ENCODE measurements at regions not wholly inside any gene's neighbourhood (a gene's known extent, or its start where the extent isn't known, plus 50 kb on each side); places are given as distances from the start of the nearest gene placed in this dataset.
A peak's percentile ranks its signal among the peaks of the same experiment; 100 is the strongest.

GRCh38 chr10:78850644-78851435 lies 217.9 kb upstream of the ZMIZ1 start:
- no peak for DNase-seq

- peak; percentile 69 for DNase-seq
These were observed 217.1 kb upstream of the ZMIZ1 start for GRCh38 chr10:78851647-78852046.

- DNase-seq, result no peak
These were observed 216.1 kb upstream of the ZMIZ1 start for GRCh38 chr10:78852466-78853240.

GRCh38 chr10:78853864-78854263 lies 214.9 kb upstream of the ZMIZ1 start:
- DNase-seq, result no peak

- DNase-seq, result no peak
These were observed 212.3 kb upstream of the ZMIZ1 start for GRCh38 chr10:78856421-78856820.

- DNase-seq, result no peak
These were observed 211.6 kb upstream of the ZMIZ1 start for GRCh38 chr10:78857193-78857592.

GRCh38 chr10:78859266-78859665 lies 209.5 kb upstream of the ZMIZ1 start:
- no peak for DNase-seq

GRCh38 chr10:78859769-78860168 lies 209.0 kb upstream of the ZMIZ1 start:
- DNase-seq, result no peak

- no peak for DNase-seq
These were observed 208.4 kb upstream of the ZMIZ1 start for GRCh38 chr10:78860260-78860914.

GRCh38 chr10:78861529-78862327 lies 207.0 kb upstream of the ZMIZ1 start:
- no peak for DNase-seq

GRCh38 chr10:78862328-78862640 lies 206.5 kb upstream of the ZMIZ1 start:
- no peak for DNase-seq

GRCh38 chr10:78863140-78863905 lies 205.4 kb upstream of the ZMIZ1 start:
- DNase-seq, result no peak

- DNase-seq, result no peak
These were observed 204.9 kb upstream of the ZMIZ1 start for GRCh38 chr10:78863906-78864239.

GRCh38 chr10:78864761-78865537 lies 203.8 kb upstream of the ZMIZ1 start:
- no peak for DNase-seq

GRCh38 chr10:78865538-78865875 lies 203.3 kb upstream of the ZMIZ1 start:
- DNase-seq, result peak; percentile 51

GRCh38 chr10:78865931-78866717 lies 202.6 kb upstream of the ZMIZ1 start:
- DNase-seq, result no peak

- DNase-seq, result no peak
These were observed 201.8 kb upstream of the ZMIZ1 start for GRCh38 chr10:78866731-78867554.

- DNase-seq, result no peak
These were observed 201.2 kb upstream of the ZMIZ1 start for GRCh38 chr10:78867555-78867939.

- DNase-seq, result no peak
These were observed 200.7 kb upstream of the ZMIZ1 start for GRCh38 chr10:78868048-78868447.

GRCh38 chr10:78868456-78868855 lies 200.3 kb upstream of the ZMIZ1 start:
- DNase-seq, result no peak

Data from fibroblast of skin of right biceps (primary cell).